Psoas muscle (tissue), 7 donors: ENCODE measurements at regions not wholly inside any gene's neighbourhood (a gene's known extent, or its start where the extent isn't known, plus 50 kb on each side); places are given as distances from the start of the nearest gene placed in this dataset.

Source experiments
- ATAC-seq, 4 donors: fragments of 200-7000 bp; cut with Tn5 transposase; one replicate each; pipeline ENCODE4 v1.9.1; 2020; ENCODE audit warnings: moderate library complexity in 3 of 4, mild to moderate bottlenecking in 2 of 4
- DNase-seq, 2 donors: peaks; one replicate each; pipeline ENCODE4 v3.0.0-alpha.2; 2020
- H3K27ac ChIP-seq: fragments of 200-600 bp; one replicate; pipeline ENCODE4 v1.8.0; 2022
- H3K27me3 ChIP-seq, 3 donors: fragments of 200-600 bp in 1 of 3; one replicate each; pipeline versions ENCODE4 v1.6.1 to v1.8.0; 2013 to 2022; ENCODE audit warnings: low read length in 2 of 3, mild to moderate bottlenecking in 2 of 3, moderate library complexity in 1 of 3; ENCODE audit not compliant: insufficient read depth in 3 of 3
- H3K36me3 ChIP-seq, 2 donors: fragments of 200-600 bp in 1 of 2; one replicate each; pipeline versions ENCODE4 v1.6.1 to v1.8.0; 2013 to 2022; ENCODE audit warnings: low read depth in 1 of 2, mild to moderate bottlenecking in 1 of 2, moderate library complexity in 1 of 2; ENCODE audit not compliant: insufficient read depth in 1 of 2
- H3K4me1 ChIP-seq: fragments of 200-600 bp; one replicate; pipeline ENCODE4 v1.8.0; 2022
- H3K4me3 ChIP-seq: fragments of 200-600 bp; one replicate; pipeline ENCODE4 v1.8.0; 2022; ENCODE audit warnings: mild to moderate bottlenecking
- H3K9me3 ChIP-seq: fragments of 200-600 bp; one replicate; pipeline ENCODE4 v1.8.0; 2022
- WGBS, 3 donors: extraction: QIAGEN DNeasy Blood & Tissue Kit; methylation state at CpG; one replicate each; pipeline versions ENCODE4 v1.1.6 to v1.1.7; 2013; 5-methylcytosine and 5-hydroxymethylcytosine counted together
- intact Hi-C, 2 donors: fragments of 100-400 bp; cut with DNase I; formaldehyde crosslinking; loops; one replicate each; pipeline versions ENCODE4 v1.11.0 to v1.14.2; 2022
- TF ChIP-seq, protein P1 (sequence below): fragments of 200-600 bp; IDR thresholded peaks from one replicate; pipeline ENCODE4 v1.8.0; 2022; ENCODE audit warnings: antibody characterized with exemption
- donor health status: healthy with polysubstance abuse.
- donor health status: DM: no; HTN: no; CAD: no; lungs with moderate emphysema.
- donor health status: Bipolar disorder and iron deficiency.
- donor health status: healthy.
- donor health status: DM: yes; HTN: yes; CAD: no.
- donor health status: DM: no; HTN: no; CAD: no.
- donor health status: DM: yes; HTN: yes; CAD: no.

DNA sequence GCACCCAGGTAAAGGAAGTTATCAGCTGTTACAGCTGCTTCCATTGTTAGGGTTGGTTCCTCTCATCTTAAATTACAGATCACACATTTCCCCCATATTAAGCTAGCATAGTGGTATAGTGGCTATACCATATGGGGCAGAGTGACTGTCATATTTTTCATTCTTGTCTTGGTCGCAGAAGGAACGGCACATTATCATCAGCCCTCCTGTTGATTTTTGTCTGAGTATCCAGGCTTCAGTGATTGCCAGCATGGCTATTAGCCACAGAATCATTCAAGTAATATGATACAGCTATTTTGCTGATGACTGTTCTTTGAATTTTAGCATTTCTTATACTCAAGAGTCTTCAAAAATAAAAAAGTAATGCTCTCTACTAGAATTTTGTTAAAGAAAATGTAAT lies 240.9 kb downstream of the LIG4 start:
- H3K27ac ChIP-seq: no peak overlapping the region
- no peak for DNase-seq
- H3K4me1 ChIP-seq: no peaks in the 10 kb centered on the region
- H3K4me3 ChIP-seq: no peak overlapping the region
- intact Hi-C loops: no loop called here
- no peaks in the 10 kb centered on the region for H3K27me3 ChIP-seq
- no peak for ATAC-seq
- TF ChIP-seq, protein P1, sequence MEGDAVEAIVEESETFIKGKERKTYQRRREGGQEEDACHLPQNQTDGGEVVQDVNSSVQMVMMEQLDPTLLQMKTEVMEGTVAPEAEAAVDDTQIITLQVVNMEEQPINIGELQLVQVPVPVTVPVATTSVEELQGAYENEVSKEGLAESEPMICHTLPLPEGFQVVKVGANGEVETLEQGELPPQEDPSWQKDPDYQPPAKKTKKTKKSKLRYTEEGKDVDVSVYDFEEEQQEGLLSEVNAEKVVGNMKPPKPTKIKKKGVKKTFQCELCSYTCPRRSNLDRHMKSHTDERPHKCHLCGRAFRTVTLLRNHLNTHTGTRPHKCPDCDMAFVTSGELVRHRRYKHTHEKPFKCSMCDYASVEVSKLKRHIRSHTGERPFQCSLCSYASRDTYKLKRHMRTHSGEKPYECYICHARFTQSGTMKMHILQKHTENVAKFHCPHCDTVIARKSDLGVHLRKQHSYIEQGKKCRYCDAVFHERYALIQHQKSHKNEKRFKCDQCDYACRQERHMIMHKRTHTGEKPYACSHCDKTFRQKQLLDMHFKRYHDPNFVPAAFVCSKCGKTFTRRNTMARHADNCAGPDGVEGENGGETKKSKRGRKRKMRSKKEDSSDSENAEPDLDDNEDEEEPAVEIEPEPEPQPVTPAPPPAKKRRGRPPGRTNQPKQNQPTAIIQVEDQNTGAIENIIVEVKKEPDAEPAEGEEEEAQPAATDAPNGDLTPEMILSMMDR: no peak
- H3K36me3 ChIP-seq: no peaks in the 10 kb centered on the region
- WGBS, 3 donors: 66 to 72% (median 67%) methylated on average over 2 of the region's 2 CpGs
- H3K9me3 ChIP-seq: no peaks in the 10 kb centered on the region

GRCh38 chr13:107969546-107969945 lies 245.8 kb downstream of the LIG4 start:
- WGBS, 3 donors: 75 to 83% (median 78%) methylated on average over 1 of the region's 1 CpG
- TF ChIP-seq, protein P1: no peak
- no peak for DNase-seq
- intact Hi-C loops: no loop called here
- Histone ChIP-seq H3K36me3 (no peaks in the 10 kb centered on the region), H3K4me1 (no peaks in the 10 kb centered on the region), H3K27me3 (no peaks in the 10 kb centered on the region), H3K27ac (no peak overlapping the region), H3K9me3 (no peaks in the 10 kb centered on the region), H3K4me3 (no peak overlapping the region)
- no peak for ATAC-seq

DNA sequence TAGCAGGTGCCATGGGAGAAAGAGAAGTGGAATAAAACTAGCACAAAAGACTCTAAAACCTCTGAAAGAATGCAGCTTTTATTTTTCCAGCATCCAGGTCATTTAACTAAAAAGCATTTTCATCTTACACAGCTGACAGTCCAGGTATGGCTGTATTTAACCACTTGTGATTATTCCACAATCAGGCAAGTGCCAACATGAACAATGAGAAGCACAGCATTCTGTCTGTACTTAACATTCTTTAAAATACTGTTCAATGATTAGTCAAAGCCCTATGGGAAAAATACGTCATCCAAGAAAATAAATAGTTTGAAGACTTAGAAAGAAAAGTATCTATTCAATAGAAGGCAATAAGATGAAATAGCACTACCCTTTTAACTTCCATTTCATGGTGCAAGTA lies 246.9 kb downstream of the LIG4 start:
- DNase-seq (no peak), ATAC-seq (no peak)
- Histone ChIP-seq H3K36me3 (no peaks in the 10 kb centered on the region), H3K9me3 (no peaks in the 10 kb centered on the region), H3K27ac (no peak overlapping the region), H3K27me3 (no peaks in the 10 kb centered on the region), H3K4me3 (no peak overlapping the region), H3K4me1 (no peaks in the 10 kb centered on the region)
- TF ChIP-seq, protein P1: no peak
- intact Hi-C loops: no loop called here
- 77 to 85% (median 81%) methylated on average over 1 of the region's 1 CpG for WGBS, 3 donors

- DNase-seq: no peak
- H3K36me3 ChIP-seq: no peaks in the 10 kb centered on the region
- TF ChIP-seq, protein P1: no peak
- no peaks in the 10 kb centered on the region for H3K9me3 ChIP-seq
- no peaks in the 10 kb centered on the region for H3K4me1 ChIP-seq
- intact Hi-C loops: no loop called here
- no peak overlapping the region for H3K4me3 ChIP-seq
- H3K27me3 ChIP-seq: no peaks in the 10 kb centered on the region
- ATAC-seq: no peak
- H3K27ac ChIP-seq: no peak overlapping the region
- WGBS, 3 donors: 31 to 32% (median 31%) methylated on average over 5 of the region's 5 CpGs
Observed at GRCh38 chr13:107964395-107964794, 250.9 kb downstream of the LIG4 start.

GRCh38 chr13:107961849-107962608 lies 253.3 kb downstream of the LIG4 start:
- H3K36me3 ChIP-seq: no peaks in the 10 kb centered on the region
- 38 to 44% (median 39%) methylated on average over 1 of the region's 1 CpG for WGBS, 3 donors

More at GRCh38 chr13:107961849-107962608, 253.3 kb downstream of the LIG4 start:
- TF ChIP-seq, protein P1: no peak
- Histone ChIP-seq H3K4me1 (no peaks in the 10 kb centered on the region), H3K9me3 (no peaks in the 10 kb centered on the region), H3K27ac (no peak overlapping the region), H3K27me3 (no peaks in the 10 kb centered on the region), H3K4me3 (no peak overlapping the region)
- DNase-seq: no peak
- intact Hi-C loops: no loop called here
- no peak for ATAC-seq
